ENCODE measurements at regions not wholly inside any gene's neighbourhood (a gene's known extent, or its start where the extent isn't known, plus 50 kb on each side); places are given as distances from the start of the nearest gene placed in this dataset.
A peak's percentile ranks its signal among the peaks of the same experiment; 100 is the strongest.

DNA sequence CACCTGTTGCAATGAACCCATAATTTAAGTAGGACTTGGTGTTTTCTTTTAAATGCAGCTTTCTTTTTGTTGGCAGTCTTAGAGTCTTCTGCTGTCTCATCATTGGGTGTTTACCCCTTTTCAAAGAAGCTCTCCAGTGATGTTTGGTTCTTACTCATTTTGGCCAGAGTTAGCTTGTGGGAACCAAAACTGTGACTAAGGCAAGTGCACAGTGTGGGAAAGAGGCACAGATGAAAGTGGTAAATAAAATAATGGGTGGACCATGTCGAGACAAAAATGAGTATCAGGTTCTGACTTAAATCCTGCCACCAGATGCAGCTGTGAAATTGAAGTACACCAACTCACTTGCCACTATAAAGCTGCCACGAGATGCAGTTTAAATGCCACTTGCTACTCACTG, 615.4 kb upstream of the MIS18BP1 start:
- DNase-seq, result no peak
- Mint-ChIP-seq H3K36me3 (ENCODE audit: unreplicated experiment) (peaks cover 19% of the 10 kb centered on the region), H3K9me3 (ENCODE audit: unreplicated experiment) (peaks cover 11% of the 10 kb centered on the region), H3K4me1 (ENCODE audit: low read depth, unreplicated experiment) (no peaks in the 10 kb centered on the region), H3K27ac (ENCODE audit: unreplicated experiment) (no peak overlapping the region), H3K27me3 (ENCODE audit: unreplicated experiment) (no peaks in the 10 kb centered on the region), H3K4me3 (ENCODE audit: unreplicated experiment) (no peak overlapping the region)
- TF ChIP-seq, protein P1, sequence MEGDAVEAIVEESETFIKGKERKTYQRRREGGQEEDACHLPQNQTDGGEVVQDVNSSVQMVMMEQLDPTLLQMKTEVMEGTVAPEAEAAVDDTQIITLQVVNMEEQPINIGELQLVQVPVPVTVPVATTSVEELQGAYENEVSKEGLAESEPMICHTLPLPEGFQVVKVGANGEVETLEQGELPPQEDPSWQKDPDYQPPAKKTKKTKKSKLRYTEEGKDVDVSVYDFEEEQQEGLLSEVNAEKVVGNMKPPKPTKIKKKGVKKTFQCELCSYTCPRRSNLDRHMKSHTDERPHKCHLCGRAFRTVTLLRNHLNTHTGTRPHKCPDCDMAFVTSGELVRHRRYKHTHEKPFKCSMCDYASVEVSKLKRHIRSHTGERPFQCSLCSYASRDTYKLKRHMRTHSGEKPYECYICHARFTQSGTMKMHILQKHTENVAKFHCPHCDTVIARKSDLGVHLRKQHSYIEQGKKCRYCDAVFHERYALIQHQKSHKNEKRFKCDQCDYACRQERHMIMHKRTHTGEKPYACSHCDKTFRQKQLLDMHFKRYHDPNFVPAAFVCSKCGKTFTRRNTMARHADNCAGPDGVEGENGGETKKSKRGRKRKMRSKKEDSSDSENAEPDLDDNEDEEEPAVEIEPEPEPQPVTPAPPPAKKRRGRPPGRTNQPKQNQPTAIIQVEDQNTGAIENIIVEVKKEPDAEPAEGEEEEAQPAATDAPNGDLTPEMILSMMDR (IDR thresholded peaks at IDR 0.05; ENCODE audit: partially characterized antibody, unreplicated experiment), result no peak

DNA sequence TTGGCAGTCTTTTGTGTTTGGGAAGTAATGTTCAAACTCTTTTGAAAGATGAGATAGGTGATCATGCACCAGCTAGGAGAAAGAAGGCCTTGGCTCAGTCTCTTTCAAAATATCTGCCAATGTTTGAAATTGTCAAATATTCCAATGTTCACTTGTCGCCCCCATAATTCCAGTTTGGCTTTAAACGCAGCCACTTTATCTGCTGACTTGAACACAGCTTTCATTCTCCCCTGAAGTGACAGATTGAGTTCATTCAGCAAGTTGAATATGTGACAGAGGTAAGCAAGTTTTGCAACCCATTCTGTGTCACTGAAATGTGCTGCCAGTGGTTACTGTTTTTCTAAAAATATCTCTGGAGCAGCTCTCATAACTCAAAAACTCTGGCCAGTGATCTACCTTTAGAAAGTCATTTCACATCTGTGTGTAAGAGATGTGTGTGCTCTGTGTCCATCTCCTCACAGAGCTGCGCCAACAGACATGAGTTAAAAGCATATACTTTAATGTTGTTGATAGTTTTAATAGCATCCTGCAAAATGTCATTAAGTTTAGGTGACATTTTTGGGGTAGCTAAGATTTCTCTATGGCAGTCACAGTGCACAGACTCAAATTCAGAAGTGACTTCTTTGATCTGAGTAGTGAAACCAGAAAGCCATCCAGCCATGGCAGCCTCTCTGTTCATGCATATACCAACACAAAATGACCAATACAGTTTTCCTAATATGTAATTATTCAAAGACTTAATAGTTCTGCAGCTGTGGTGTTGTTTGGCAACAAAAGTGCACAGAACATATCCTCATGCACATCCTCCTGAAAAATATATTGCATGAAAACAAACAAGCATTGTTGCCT, 614.3 kb upstream of the MIS18BP1 start:
- no peaks in the 10 kb centered on the region for H3K27me3 Mint-ChIP-seq (ENCODE audit: unreplicated experiment)
- DNase-seq, result no peak
- H3K4me3 Mint-ChIP-seq (ENCODE audit: unreplicated experiment), result no peak overlapping the region
- peaks cover 19% of the 10 kb centered on the region for H3K36me3 Mint-ChIP-seq (ENCODE audit: unreplicated experiment)
- H3K9me3 Mint-ChIP-seq (ENCODE audit: unreplicated experiment), result peaks cover 11% of the 10 kb centered on the region
- H3K4me1 Mint-ChIP-seq (ENCODE audit: low read depth, unreplicated experiment), result no peaks in the 10 kb centered on the region
- TF ChIP-seq, protein P1 (IDR thresholded peaks at IDR 0.05; ENCODE audit: partially characterized antibody, unreplicated experiment), result no peak
- no peak overlapping the region for H3K27ac Mint-ChIP-seq (ENCODE audit: unreplicated experiment)

DNA sequence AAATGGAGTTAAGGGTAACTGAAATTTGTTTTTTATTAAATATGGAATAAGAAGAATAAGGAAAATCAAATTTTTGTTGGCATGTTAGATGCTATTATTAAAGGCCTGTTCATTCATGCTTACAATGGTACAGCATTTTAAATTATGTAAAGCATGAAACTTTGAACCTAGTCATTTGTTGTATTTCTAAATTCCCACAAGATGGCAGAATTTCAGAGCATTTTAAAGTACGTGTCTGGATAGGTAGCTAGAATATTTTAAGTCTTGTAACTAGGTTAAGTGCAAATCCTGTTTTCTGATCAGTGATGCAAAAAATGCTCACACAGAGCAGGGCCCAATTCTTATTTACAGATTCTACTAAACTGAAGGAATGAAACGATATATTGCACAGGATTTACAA, 585.6 kb upstream of the MIS18BP1 start:
- Mint-ChIP-seq H3K9me3 (ENCODE audit: unreplicated experiment) (peaks cover 1% of the 10 kb centered on the region), H3K27ac (ENCODE audit: unreplicated experiment) (no peak overlapping the region), H3K36me3 (ENCODE audit: unreplicated experiment) (no peaks in the 10 kb centered on the region), H3K27me3 (ENCODE audit: unreplicated experiment) (no peaks in the 10 kb centered on the region), H3K4me1 (ENCODE audit: low read depth, unreplicated experiment) (no peaks in the 10 kb centered on the region), H3K4me3 (ENCODE audit: unreplicated experiment) (no peak overlapping the region)
- DNase-seq, result no peak
- TF ChIP-seq, protein P1 (IDR thresholded peaks at IDR 0.05; ENCODE audit: partially characterized antibody, unreplicated experiment), result no peak

DNA sequence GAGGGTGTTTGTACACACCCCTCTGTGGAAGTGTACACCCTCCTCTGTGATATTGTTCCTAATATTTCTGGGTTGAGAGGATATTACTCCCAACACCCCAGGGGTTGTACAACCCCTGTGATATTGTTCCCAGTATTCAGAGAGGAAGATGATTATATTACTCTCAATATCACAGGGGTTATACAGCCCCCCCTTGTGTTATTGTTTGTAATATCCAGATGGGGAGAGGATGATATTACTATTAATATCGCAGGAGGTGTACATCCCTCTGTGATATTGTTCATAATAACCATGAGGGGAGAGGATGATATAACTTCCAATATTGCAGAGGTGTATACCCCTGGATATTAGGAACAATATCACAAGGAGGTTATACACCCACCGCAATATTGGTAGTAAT, 566.1 kb upstream of the MIS18BP1 start:
- no peak overlapping the region for H3K4me3 Mint-ChIP-seq (ENCODE audit: unreplicated experiment)
- no peaks in the 10 kb centered on the region for H3K36me3 Mint-ChIP-seq (ENCODE audit: unreplicated experiment)
- H3K27ac Mint-ChIP-seq (ENCODE audit: unreplicated experiment), result no peak overlapping the region
- no peaks in the 10 kb centered on the region for H3K9me3 Mint-ChIP-seq (ENCODE audit: unreplicated experiment)
- DNase-seq, result no peak
- TF ChIP-seq, protein P1 (IDR thresholded peaks at IDR 0.05; ENCODE audit: partially characterized antibody, unreplicated experiment), result no peak
- H3K4me1 Mint-ChIP-seq (ENCODE audit: low read depth, unreplicated experiment), result no peaks in the 10 kb centered on the region
- H3K27me3 Mint-ChIP-seq (ENCODE audit: unreplicated experiment), result no peaks in the 10 kb centered on the region

DNA sequence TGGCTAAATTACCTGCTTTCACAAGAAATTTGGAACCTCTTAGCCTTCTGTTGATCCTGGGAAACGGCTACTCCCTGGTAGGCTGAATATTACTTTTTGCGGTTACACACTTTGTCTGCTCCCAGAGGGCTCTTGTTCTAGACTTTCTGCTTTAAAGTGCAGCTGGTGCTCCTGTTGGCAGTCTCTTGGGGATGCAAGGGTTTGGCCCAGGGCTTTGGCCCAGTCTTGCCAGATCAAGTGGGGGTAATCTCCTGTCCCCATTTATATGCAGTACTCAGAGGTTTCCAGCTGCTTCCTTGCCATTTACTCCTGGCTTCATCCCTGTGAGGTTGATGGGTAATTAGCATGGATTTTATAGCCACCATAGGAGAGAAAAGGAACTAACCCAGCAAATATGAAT, 558.2 kb upstream of the MIS18BP1 start:
- TF ChIP-seq, protein P1 (IDR thresholded peaks at IDR 0.05; ENCODE audit: partially characterized antibody, unreplicated experiment), result no peak
- Mint-ChIP-seq H3K36me3 (ENCODE audit: unreplicated experiment) (no peaks in the 10 kb centered on the region), H3K27me3 (ENCODE audit: unreplicated experiment) (no peaks in the 10 kb centered on the region), H3K27ac (ENCODE audit: unreplicated experiment) (no peak overlapping the region), H3K9me3 (ENCODE audit: unreplicated experiment) (no peaks in the 10 kb centered on the region), H3K4me3 (ENCODE audit: unreplicated experiment) (no peak overlapping the region), H3K4me1 (ENCODE audit: low read depth, unreplicated experiment) (peaks cover 11% of the 10 kb centered on the region)
- DNase-seq, result peak; percentile 22
